ENCODE measurements at regions not wholly inside any gene's neighbourhood (a gene's known extent, or its start where the extent isn't known, plus 50 kb on each side); places are given as distances from the start of the nearest gene placed in this dataset.

DNA sequence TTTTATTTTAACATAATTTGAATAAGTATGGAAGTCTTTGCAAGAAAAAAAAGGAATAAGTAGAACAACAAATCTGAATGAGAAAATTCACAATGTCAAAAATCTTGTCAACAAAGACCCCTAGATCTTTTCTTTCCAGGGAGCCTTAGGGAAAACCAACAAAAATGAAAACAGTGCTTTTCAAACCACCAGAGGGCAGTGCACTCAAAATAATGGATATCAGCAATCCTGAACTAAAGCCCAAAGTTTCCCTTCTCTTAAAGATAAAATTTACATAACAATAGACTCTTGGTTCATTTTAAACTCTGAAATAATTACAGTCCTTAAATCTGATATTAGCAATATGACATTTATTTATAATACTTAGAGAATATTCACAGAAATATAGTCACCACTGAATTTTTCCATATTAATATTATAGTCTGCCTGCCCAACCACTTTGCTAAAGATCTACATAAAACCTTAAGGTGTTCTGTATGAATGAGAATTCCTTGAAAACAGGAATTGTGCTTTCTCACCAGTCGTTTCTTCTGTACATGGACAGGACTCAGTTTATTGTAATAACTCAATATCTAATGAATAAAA lies 105.3 kb upstream of the BMP5 start:
- intact Hi-C loops (cut with micrococcal nuclease): loop anchor here (1.0 to 10.0 kb wide), 3 partner anchors 64 to 312 kb away; no protein-coding TSS in a partner anchor
- no TSS peak for BruUV-seq (replicated peaks)
- Histone ChIP-seq H3K9ac (ENCODE audit: low read length) (no peak overlapping the region), H4K20me1 (ENCODE audit: low read length) (no peaks in the 10 kb centered on the region), H3K4me1 (ENCODE audit: insufficient read depth, low read length) (no peaks in the 10 kb centered on the region), H3K27me3 (ENCODE audit: low read length) (no peaks in the 10 kb centered on the region), H3K36me3 (ENCODE audit: low read depth, low read length) (no peaks in the 10 kb centered on the region), H3K4me2 (ENCODE audit: low read length) (no peak overlapping the region), H3K9me3 (ENCODE audit: low read length) (no peaks in the 10 kb centered on the region), H3K9me2 (replicated peaks; ENCODE audit: low read length) (no peaks in the 10 kb centered on the region), H2AFZ (ENCODE audit: low read length) (no peak overlapping the region), H3K4me3 (ENCODE audit: low read length) (no peak overlapping the region), H3F3A (ENCODE audit: low read length, unreplicated experiment) (no peaks in the 10 kb centered on the region), H3K79me2 (ENCODE audit: low read length) (no peaks in the 10 kb centered on the region), H3K27ac (ENCODE audit: low read length) (no peak overlapping the region)
- POLR2A ChIA-PET (ENCODE audit: unreplicated experiment): no interaction called here
- CTCF ChIA-PET: no interaction called here
- ATAC-seq (no peak), DNase-seq (peak; percentile 72)
- TF ChIP-seq EZH2phosphoT487 (IDR thresholded peaks at IDR 0.05; ENCODE audit: borderline replicate concordance, low read length) (no peak), CTCF (conservative IDR thresholded peaks at IDR 0.05; ENCODE audit: low read depth, low read length) (peak; percentile 89)

GRCh38 chr6:55979526-55979925 lies 104.1 kb upstream of the BMP5 start:
- CTCF ChIA-PET: no interaction called here
- POLR2A ChIA-PET (ENCODE audit: unreplicated experiment): no interaction called here
- no TSS peak for BruUV-seq (replicated peaks)

More at GRCh38 chr6:55979526-55979925, 104.1 kb upstream of the BMP5 start:
- Histone ChIP-seq H3F3A (ENCODE audit: low read length, unreplicated experiment) (no peaks in the 10 kb centered on the region), H3K27me3 (ENCODE audit: low read length) (no peaks in the 10 kb centered on the region), H3K79me2 (ENCODE audit: low read length) (no peaks in the 10 kb centered on the region), H3K36me3 (ENCODE audit: low read depth, low read length) (no peaks in the 10 kb centered on the region), H2AFZ (ENCODE audit: low read length) (no peak overlapping the region), H3K9ac (ENCODE audit: low read length) (no peak overlapping the region), H3K4me2 (ENCODE audit: low read length) (no peak overlapping the region), H3K4me1 (ENCODE audit: insufficient read depth, low read length) (no peaks in the 10 kb centered on the region), H3K4me3 (ENCODE audit: low read length) (no peak overlapping the region), H4K20me1 (ENCODE audit: low read length) (no peaks in the 10 kb centered on the region), H3K9me3 (ENCODE audit: low read length) (no peaks in the 10 kb centered on the region), H3K27ac (ENCODE audit: low read length) (no peak overlapping the region), H3K9me2 (replicated peaks; ENCODE audit: low read length) (no peaks in the 10 kb centered on the region)
- ATAC-seq: no peak
- intact Hi-C loops (cut with micrococcal nuclease): no loop called here
- DNase-seq: no peak
- no peak for TF ChIP-seq CTCF (conservative IDR thresholded peaks at IDR 0.05; ENCODE audit: low read depth, low read length)
- TF ChIP-seq EZH2 (IDR thresholded peaks at IDR 0.05; ENCODE audit: low read length, unreplicated experiment): no peak
- TF ChIP-seq EZH2phosphoT487 (IDR thresholded peaks at IDR 0.05; ENCODE audit: borderline replicate concordance, low read length): no peak
